NOMO-1 (cell line): ENCODE measurements at regions not wholly inside any gene's neighbourhood (a gene's known extent, or its start where the extent isn't known, plus 50 kb on each side); places are given as distances from the start of the nearest gene placed in this dataset.
"Not testable (repeated sequence)": the region's sequence is repeated elsewhere in the genome, so short reads cannot be mapped to it uniquely, and the experiment has no call there.

Source experiments
- DNase-seq, 2 experiments: peaks; one replicate each; lab custom pipeline; 2025; ENCODE audit not compliant: unreplicated experiment in 2 of 2; lab: John Stamatoyannopoulos, UW

GRCh38 chr4:64738240-64738639 is 329.0 kb upstream of the TECRL start:
- DNase-seq = no peak

DNA sequence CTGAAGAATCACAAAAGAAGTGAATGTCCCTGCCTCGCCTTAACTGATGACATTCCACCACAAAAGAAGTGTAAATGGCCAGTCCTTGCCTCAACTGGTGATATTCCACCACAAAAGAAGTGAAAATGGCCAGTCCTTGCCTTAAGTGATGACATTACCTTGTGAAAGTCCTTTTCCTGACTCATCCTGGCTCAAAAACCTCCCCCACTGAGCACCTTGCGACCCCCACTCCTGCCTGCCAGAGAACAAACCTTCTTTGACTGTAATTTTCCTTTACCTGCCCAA is 328.5 kb upstream of the TECRL start:
- DNase-seq = not testable (repeated sequence)

DNA sequence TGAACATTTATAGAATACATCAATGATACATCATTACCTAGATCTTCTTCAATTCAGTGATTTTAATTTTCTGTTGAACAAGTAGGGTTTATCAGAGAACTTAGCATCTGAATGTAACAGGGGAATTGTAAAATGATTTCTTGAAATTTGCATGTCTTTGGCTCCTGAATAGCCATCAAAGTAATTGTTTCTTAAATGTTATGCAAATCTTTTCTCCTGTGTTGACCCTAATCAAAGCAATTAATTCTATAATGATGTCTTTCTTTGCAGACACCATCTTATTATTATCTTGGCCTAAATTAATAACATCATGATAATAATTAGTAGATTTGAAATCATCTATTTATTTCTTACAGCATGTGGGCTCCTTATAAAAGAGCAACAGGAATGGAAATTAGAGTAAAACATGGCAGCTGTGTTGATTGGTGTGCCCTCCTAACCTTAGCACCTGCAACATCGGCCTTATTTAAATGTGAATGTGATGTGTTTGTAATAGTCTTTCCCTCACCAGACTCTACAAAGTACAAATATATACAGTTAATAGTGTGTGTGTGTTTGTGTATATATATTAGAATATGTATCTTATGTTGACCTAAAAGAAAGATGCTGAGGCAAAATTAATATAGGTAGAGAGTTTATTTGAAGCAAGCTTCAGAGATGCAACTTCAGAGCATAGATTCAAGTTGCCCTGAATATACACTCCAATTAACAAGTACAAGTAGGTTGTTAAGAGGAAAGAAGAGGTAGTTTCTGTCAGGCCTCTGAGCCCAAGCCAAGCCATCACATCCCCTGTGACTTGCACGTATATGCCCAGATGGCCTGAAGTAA is 328.0 kb upstream of the TECRL start:
- no peak for DNase-seq

- no peak for DNase-seq
Observed at GRCh38 chr4:64729561-64729960, 320.3 kb upstream of the TECRL start.

GRCh38 chr4:64727960-64728359 is 318.7 kb upstream of the TECRL start:
- no peak for DNase-seq

DNA sequence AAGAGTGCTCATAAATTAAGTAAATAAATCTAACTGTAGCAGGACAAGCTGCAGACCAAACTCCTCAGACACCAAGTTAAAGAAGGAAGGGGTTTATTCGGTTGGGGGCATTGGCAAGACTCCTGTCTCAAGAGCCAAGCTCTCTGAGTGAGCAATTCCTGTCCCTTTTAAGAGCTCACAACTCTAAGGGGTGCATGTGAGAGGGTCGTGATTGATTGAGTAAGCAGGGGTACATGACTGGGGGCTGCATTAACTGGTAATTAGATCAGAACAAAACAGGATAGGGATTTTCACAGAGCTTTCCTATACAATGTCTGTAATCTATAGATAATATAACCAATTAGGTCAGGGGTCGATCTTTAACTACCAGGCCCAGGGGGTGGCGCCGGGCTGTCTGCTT is 318.1 kb upstream of the TECRL start:
- DNase-seq = not testable (repeated sequence)

GRCh38 chr4:64724689-64725088 is 315.4 kb upstream of the TECRL start:
- DNase-seq = no peak

DNA sequence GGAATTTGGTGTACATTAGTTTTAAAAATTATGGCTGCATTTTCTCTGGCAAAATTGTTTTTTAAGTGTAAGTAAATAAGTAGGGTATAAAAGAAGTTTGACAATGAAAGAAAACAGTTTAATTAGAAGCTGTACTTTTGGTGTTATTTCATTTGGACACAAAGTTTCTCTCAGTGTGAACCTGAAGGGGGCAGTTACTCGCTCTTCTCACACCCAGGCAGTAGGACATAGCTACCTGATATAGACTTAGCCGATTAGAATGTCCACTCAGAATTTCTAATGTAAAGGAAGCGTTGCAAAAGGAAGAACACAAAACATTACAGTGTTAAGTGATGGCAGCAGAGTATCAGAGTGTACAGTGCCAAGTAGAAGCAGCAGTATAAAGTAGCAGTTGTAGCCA is 311.9 kb upstream of the TECRL start:
- DNase-seq = no peak

DNA sequence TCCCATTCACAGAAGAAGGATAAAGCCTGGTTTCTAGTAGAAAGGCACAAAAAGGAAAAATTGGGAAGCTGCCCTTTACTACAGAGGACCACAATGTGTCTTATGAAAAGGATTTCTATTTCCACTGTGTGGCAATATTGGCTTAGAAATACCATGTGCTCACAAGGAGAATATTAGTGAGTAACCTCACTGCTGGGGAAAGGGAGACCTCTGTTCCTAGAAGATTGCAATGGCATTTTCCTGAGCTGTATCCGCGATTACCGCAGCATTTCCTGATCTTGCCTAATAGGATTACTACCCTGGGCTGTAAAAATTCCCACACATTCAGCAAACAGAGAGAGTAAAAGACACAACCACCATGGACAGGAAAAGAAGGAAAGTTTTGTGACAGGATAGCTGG is 308.8 kb upstream of the TECRL start:
- DNase-seq = no peak

DNA sequence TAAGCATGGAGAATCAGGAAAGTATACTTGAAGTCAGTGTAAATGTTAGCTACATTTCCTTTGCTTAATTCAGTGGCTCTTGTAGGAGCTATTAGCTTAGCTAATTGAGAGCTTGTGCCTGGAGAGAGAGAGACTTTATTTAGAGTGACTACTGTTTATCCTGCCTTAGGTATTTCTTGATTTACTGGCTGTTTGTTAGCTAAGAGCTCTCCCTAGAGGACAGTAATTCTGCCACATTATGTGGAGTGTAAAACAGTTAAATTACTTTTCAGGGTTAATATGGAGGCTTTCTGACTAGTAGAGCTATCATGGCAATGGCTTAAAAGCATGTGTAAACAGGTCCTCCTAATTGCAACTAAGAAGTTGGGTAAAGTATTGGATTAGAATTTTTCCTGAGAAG is 306.5 kb upstream of the TECRL start:
- no peak for DNase-seq

DNA sequence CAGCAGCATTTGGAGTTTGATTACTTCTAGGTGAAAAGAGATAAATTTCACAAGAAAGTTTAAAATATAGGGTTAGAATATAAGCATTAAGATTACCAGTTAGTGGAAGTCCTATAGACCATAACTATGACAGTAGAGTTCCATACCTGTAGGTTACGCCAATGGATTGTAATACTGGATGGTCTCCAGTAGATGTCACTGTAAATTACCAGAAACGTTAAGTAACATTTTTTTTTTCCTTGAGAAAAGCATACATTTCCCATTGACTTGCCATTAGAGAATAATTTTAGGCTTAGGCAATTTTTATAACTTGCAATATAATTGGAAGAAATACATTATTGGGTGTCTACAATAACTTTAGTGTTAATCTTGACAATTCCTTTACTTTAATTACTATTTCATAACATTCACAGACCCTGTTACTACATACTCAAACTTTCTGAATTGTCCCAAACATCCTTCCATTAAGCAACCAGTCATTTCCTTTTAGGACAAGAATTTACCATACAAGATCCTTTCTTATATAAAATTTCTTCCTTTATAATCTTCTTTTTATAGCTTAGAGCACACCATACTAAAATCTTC is 304.1 kb upstream of the TECRL start:
- no peak for DNase-seq

- no peak for DNase-seq
Observed at GRCh38 chr4:64712590-64712989, 303.3 kb upstream of the TECRL start.

- no peak for DNase-seq
Observed at GRCh38 chr4:64705989-64706388, 296.7 kb upstream of the TECRL start.

DNA sequence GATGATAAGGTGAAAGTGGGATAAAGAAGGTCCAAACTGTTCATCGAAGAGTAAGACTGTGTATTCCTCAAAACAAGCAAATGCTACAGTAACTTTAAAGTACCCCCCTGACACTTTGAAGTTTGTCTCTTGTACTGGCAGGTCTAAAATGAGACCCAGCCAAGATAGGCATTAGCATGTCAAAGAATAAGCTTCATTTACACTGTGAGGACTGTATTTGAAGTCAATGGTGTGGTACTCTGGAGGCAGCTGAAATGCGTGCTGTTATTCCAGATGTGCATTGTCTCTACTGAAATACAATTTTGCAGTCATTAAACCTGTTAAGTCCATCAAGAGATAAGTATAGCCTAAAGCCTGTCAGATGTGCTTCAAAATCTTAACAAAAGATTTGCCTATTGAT is 288.9 kb upstream of the TECRL start:
- DNase-seq = no peak

- DNase-seq = no peak
Observed at GRCh38 chr4:64682946-64683345, 273.7 kb upstream of the TECRL start.

GRCh38 chr4:64682481-64682880 is 273.2 kb upstream of the TECRL start:
- DNase-seq = no peak

DNA sequence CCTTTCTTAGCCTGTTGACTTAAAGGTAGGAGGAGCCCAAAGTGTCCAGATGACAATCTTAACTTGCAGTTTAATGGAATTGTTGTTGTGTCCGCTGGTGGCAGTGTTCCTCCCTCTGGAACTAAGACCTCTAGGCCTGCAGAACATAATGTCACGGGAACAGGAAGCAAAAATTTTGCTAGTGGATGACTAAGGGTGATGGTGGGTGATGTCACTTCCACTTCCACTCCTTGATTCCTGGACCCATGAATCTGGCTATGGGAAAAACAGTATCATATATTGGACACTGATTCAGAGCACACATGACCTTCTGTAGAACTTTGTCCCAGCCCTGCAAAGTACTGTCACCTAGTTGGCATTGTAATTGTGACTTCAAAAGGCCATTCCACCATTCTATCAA is 263.9 kb upstream of the TECRL start:
- not testable (repeated sequence) for DNase-seq

DNA sequence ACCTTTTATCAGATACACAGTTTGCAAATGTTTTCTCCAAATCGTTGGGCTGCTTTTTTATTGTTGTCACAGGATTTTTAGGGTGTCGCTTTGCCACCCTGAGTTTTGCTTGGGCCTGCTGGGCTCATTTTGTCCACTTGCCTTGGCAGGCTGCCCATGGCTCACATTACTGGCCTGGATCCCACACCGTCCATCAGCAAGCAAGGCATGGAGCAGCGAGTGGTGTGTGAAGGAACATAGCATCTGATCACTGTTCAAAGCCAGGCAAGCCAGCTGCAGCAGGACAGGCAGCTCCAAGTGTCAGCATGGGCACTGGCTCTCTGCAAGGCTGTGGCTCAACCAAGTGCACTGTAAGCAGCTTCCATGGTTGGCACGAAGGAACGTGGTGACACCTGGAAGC is 261.4 kb upstream of the TECRL start:
- no peak for DNase-seq

- DNase-seq = no peak
Observed at GRCh38 chr4:64643841-64644240, 234.6 kb upstream of the TECRL start.

- DNase-seq = no peak
Observed at GRCh38 chr4:64642936-64643335, 233.7 kb upstream of the TECRL start.

- DNase-seq = not testable (repeated sequence)
Observed at GRCh38 chr4:64640402-64640801, 231.2 kb upstream of the TECRL start.

DNA sequence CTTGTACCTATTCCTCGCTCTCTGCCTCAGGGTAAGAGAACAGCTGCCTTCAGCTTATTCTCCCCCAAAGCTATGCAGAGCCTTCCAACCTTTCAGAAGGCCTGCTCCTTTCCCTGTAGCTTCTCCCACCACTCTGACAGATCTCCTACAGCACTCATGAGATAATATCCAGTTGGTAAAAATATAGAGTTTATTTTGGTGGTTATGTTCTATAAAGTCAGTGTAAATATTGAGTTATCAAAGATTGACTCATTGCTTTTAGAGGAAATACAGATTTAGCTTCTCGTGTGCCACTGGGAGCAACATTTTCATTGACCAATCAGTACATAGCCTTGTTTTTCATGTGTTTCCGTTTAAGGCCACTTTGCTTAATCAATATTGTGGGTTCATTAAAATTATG is 216.2 kb upstream of the TECRL start:
- no peak for DNase-seq

GRCh38 chr4:64617800-64618199 is 208.6 kb upstream of the TECRL start:
- peak in 1 of 2 experiments; percentile 0 for DNase-seq
